ENCODE measurements at regions not wholly inside any gene's neighbourhood (a gene's known extent, or its start where the extent isn't known, plus 50 kb on each side); places are given as distances from the start of the nearest gene placed in this dataset.
"Not testable (repeated sequence)": the region's sequence is repeated elsewhere in the genome, so short reads cannot be mapped to it uniquely, and the experiment has no call there.

- no peak for DNase-seq (ENCODE audit: low read depth in 4 of 4, low spot score in 1 of 4)
These were observed 1623.1 kb downstream of the SLITRK5 start for GRCh38 chr13:89294115-89294867.

GRCh38 chr13:89307278-89307677, 1636.1 kb downstream of the SLITRK5 start:
- DNase-seq (ENCODE audit: low read depth in 4 of 4, low spot score in 1 of 4) = no peak

GRCh38 chr13:89310943-89311672, 1639.9 kb downstream of the SLITRK5 start:
- DNase-seq (ENCODE audit: low read depth in 4 of 4, low spot score in 1 of 4) = no peak

GRCh38 chr13:89315287-89315686, 1644.1 kb downstream of the SLITRK5 start:
- DNase-seq (ENCODE audit: low read depth in 4 of 4, low spot score in 1 of 4) = no peak

GRCh38 chr13:89322466-89322865, 1651.3 kb downstream of the SLITRK5 start:
- no peak for DNase-seq (ENCODE audit: low read depth in 4 of 4, low spot score in 1 of 4)

- DNase-seq (ENCODE audit: low read depth in 4 of 4, low spot score in 1 of 4) = no peak
These were observed 1653.4 kb downstream of the SLITRK5 start for GRCh38 chr13:89324582-89324981.

- no peak for DNase-seq (ENCODE audit: low read depth in 4 of 4, low spot score in 1 of 4)
These were observed 1672.0 kb downstream of the SLITRK5 start for GRCh38 chr13:89343165-89343564.

- no peak for DNase-seq (ENCODE audit: low read depth in 4 of 4, low spot score in 1 of 4)
These were observed 1681.2 kb downstream of the SLITRK5 start for GRCh38 chr13:89352384-89352783.

GRCh38 chr13:89361909-89362308, 1690.7 kb downstream of the SLITRK5 start:
- DNase-seq (ENCODE audit: low read depth in 4 of 4, low spot score in 1 of 4) = no peak

GRCh38 chr13:89363144-89363543, 1692.0 kb downstream of the SLITRK5 start:
- no peak for DNase-seq (ENCODE audit: low read depth in 4 of 4, low spot score in 1 of 4)

GRCh38 chr13:89372193-89372592, 1701.0 kb downstream of the SLITRK5 start:
- DNase-seq (ENCODE audit: low read depth in 4 of 4, low spot score in 1 of 4) = no peak

GRCh38 chr13:89375839-89376238, 1704.7 kb downstream of the SLITRK5 start:
- DNase-seq (ENCODE audit: low read depth in 4 of 4, low spot score in 1 of 4) = no peak

- DNase-seq (ENCODE audit: low read depth in 4 of 4, low spot score in 1 of 4) = no peak
These were observed 1708.9 kb downstream of the SLITRK5 start for GRCh38 chr13:89380101-89380500.

GRCh38 chr13:89382981-89383380, 1711.8 kb downstream of the SLITRK5 start:
- no peak for DNase-seq (ENCODE audit: low read depth in 4 of 4, low spot score in 1 of 4)

GRCh38 chr13:89383891-89384290, 1712.7 kb downstream of the SLITRK5 start:
- no peak for DNase-seq (ENCODE audit: low read depth in 4 of 4, low spot score in 1 of 4)

- no peak for DNase-seq (ENCODE audit: low read depth in 4 of 4, low spot score in 1 of 4)
These were observed 1722.7 kb downstream of the SLITRK5 start for GRCh38 chr13:89393758-89394304.

GRCh38 chr13:89401264-89401675, 1730.1 kb downstream of the SLITRK5 start:
- DNase-seq (ENCODE audit: low read depth in 4 of 4, low spot score in 1 of 4) = no peak

- DNase-seq (ENCODE audit: low read depth in 4 of 4, low spot score in 1 of 4) = no peak
These were observed 1731.0 kb downstream of the SLITRK5 start for GRCh38 chr13:89402211-89402610.

- not testable (repeated sequence) for DNase-seq (ENCODE audit: low read depth in 4 of 4, low spot score in 1 of 4)
These were observed 1734.9 kb downstream of the SLITRK5 start for GRCh38 chr13:89406096-89406495.

- no peak for DNase-seq (ENCODE audit: low read depth in 4 of 4, low spot score in 1 of 4)
These were observed 1736.2 kb downstream of the SLITRK5 start for GRCh38 chr13:89407357-89407756.

- no peak for DNase-seq (ENCODE audit: low read depth in 4 of 4, low spot score in 1 of 4)
These were observed 1761.8 kb downstream of the SLITRK5 start for GRCh38 chr13:89432997-89433396.

- DNase-seq (ENCODE audit: low read depth in 4 of 4, low spot score in 1 of 4) = not testable (repeated sequence)
These were observed 1763.5 kb downstream of the SLITRK5 start for GRCh38 chr13:89434624-89435023.
